ENCODE measurements at regions not wholly inside any gene's neighbourhood (a gene's known extent, or its start where the extent isn't known, plus 50 kb on each side); places are given as distances from the start of the nearest gene placed in this dataset.

- TF ChIP-seq EZH2 (IDR thresholded peaks at IDR 0.05; ENCODE audit: borderline replicate concordance, insufficient read depth, low read depth, low read length, poor library complexity, severe bottlenecking) (no peak), CTCF (IDR thresholded peaks at IDR 0.05) (no peak)
- Histone ChIP-seq H3K27ac (ENCODE audit: low read length in 2 of 2) (no peak overlapping the region), H3K9ac (ENCODE audit: low read length) (no peak overlapping the region), H3K4me2 (replicated peaks; ENCODE audit: low read depth, low read length, poor library complexity, severe bottlenecking) (no peak overlapping the region), H4K20me1 (ENCODE audit: control insufficient read depth, insufficient read depth, low read length, poor library complexity, severe bottlenecking) (no peaks in the 10 kb centered on the region), H3K27me3 (replicated peaks in 1 of 4; ENCODE audit: control extremely low read depth in 1 of 4, control insufficient read depth in 3 of 4, insufficient read depth in 4 of 4, low read length in 3 of 4) (no peaks in the 10 kb centered on the region), H3K79me2 (ENCODE audit: control insufficient read depth, insufficient read depth, low read length) (no peaks in the 10 kb centered on the region), H3K36me3 (replicated peaks in 1 of 2; ENCODE audit: control extremely low read depth in 1 of 2, control insufficient read depth in 1 of 2, extremely low read depth in 1 of 2, insufficient read depth in 2 of 2, low read length in 1 of 2) (no peaks in the 10 kb centered on the region), H3K4me3 (ENCODE audit: control extremely low read depth in 1 of 5, extremely low read depth in 1 of 5, insufficient read depth in 1 of 5, low read depth in 2 of 5, low read length in 4 of 5) (no peak overlapping the region), H3K4me1 (ENCODE audit: control insufficient read depth in 2 of 2, insufficient read depth in 2 of 2, low read length in 2 of 2) (no peaks in the 10 kb centered on the region), H3K9me3 (ENCODE audit: control extremely low read depth in 1 of 3, control insufficient read depth in 2 of 3, insufficient read depth in 1 of 3, low read length in 2 of 3) (no peaks in the 10 kb centered on the region), H2AFZ (ENCODE audit: insufficient read depth, low read depth, low read length, poor library complexity, severe bottlenecking) (no peak overlapping the region)
- Mint-ChIP-seq H3K27me3 (peaks cover 23% of the 10 kb centered on the region), H3K4me1 (no peaks in the 10 kb centered on the region), H3K9me3 (ENCODE audit: insufficient read depth) (no peaks in the 10 kb centered on the region), H3K4me3 (no peak overlapping the region), H3K27ac (no peak overlapping the region)
- ATAC-seq (ENCODE audit: low read depth) (no peak), DNase-seq (no peak)
- intact Hi-C loops (cut with micrococcal nuclease): no loop called here
- WGBS (ENCODE audit: insufficient coverage): 40% methylated on average over 1 of the region's 4 CpGs
- ChIA-PET POLR2A (no interaction called here), CTCF (no interaction called here)
These were observed 100.1 kb upstream of the MRPS22 start for GRCh38 chr3:139243710-139244109.

- CTCF ChIA-PET: no interaction called here
- H3K27me3 Mint-ChIP-seq: peaks cover 17% of the 10 kb centered on the region
- no peak overlapping the region for H3K4me2 ChIP-seq (replicated peaks; ENCODE audit: low read depth, low read length, poor library complexity, severe bottlenecking)
- POLR2A ChIA-PET: no interaction called here
- no peak for TF ChIP-seq CTCF (IDR thresholded peaks at IDR 0.05)
- no peak for TF ChIP-seq EZH2 (IDR thresholded peaks at IDR 0.05; ENCODE audit: borderline replicate concordance, insufficient read depth, low read depth, low read length, poor library complexity, severe bottlenecking)
- H3K4me1 ChIP-seq (ENCODE audit: control insufficient read depth in 2 of 2, insufficient read depth in 2 of 2, low read length in 2 of 2): no peaks in the 10 kb centered on the region
- no peak overlapping the region for H3K27ac Mint-ChIP-seq
- no peaks in the 10 kb centered on the region for H4K20me1 ChIP-seq (ENCODE audit: control insufficient read depth, insufficient read depth, low read length, poor library complexity, severe bottlenecking)
- ATAC-seq (ENCODE audit: low read depth): no peak
- no peak overlapping the region for H3K4me3 Mint-ChIP-seq
- no peaks in the 10 kb centered on the region for H3K79me2 ChIP-seq (ENCODE audit: control insufficient read depth, insufficient read depth, low read length)
- peaks cover 0 to 4% (median 0%) of the 10 kb centered on the region in 3 donors for H3K9me3 ChIP-seq (ENCODE audit: control extremely low read depth in 1 of 3, control insufficient read depth in 2 of 3, insufficient read depth in 1 of 3, low read length in 2 of 3)
- H3K27me3 ChIP-seq (replicated peaks in 1 of 4; ENCODE audit: control extremely low read depth in 1 of 4, control insufficient read depth in 3 of 4, insufficient read depth in 4 of 4, low read length in 3 of 4): peaks cover 0 to 7% (median 3%) of the 10 kb centered on the region in 4 experiments
- H3K9ac ChIP-seq (ENCODE audit: low read length): no peak overlapping the region
- H3K4me1 Mint-ChIP-seq: no peaks in the 10 kb centered on the region
- no peak for DNase-seq
- H3K9me3 Mint-ChIP-seq (ENCODE audit: insufficient read depth): no peaks in the 10 kb centered on the region
- no peak overlapping the region for H3K27ac ChIP-seq (ENCODE audit: low read length in 2 of 2)
- WGBS (ENCODE audit: insufficient coverage): no CpG with 5 or more reads among the region's 4 CpGs
- H3K4me3 ChIP-seq (ENCODE audit: control extremely low read depth in 1 of 5, extremely low read depth in 1 of 5, insufficient read depth in 1 of 5, low read depth in 2 of 5, low read length in 4 of 5): no peak overlapping the region
- H3K36me3 ChIP-seq (replicated peaks in 1 of 2; ENCODE audit: control extremely low read depth in 1 of 2, control insufficient read depth in 1 of 2, extremely low read depth in 1 of 2, insufficient read depth in 2 of 2, low read length in 1 of 2): no peaks in the 10 kb centered on the region
- no peak overlapping the region for H2AFZ ChIP-seq (ENCODE audit: insufficient read depth, low read depth, low read length, poor library complexity, severe bottlenecking)
- intact Hi-C loops (cut with micrococcal nuclease): no loop called here
These were observed 95.1 kb upstream of the MRPS22 start for GRCh38 chr3:139248593-139249255.

Data from B cell (primary cell).